GM20000 (cell line): ENCODE measurements at regions not wholly inside any gene's neighbourhood (a gene's known extent, or its start where the extent isn't known, plus 50 kb on each side); places are given as distances from the start of the nearest gene placed in this dataset.
A peak's percentile ranks its signal among the peaks of the same experiment; 100 is the strongest.

Source experiments
- DNase-seq: peaks from one replicate; pipeline ENCODE4 v3.0.0; 2012; ENCODE audit warnings: low spot score
- CTCF ChIP-seq: IDR thresholded peaks from 2 replicates; pipeline ENCODE4 v1.5.1; 2012; ENCODE audit warnings: mild to moderate bottlenecking, control low read depth; ENCODE audit errors: extremely low read depth, missing control alignments

- no peak for TF ChIP-seq CTCF
- DNase-seq, result no peak
Observed at GRCh38 chr6:25144919-25145318, 134.3 kb upstream of the CARMIL1 start.

GRCh38 chr6:25147223-25147622 lies 132.0 kb upstream of the CARMIL1 start:
- TF ChIP-seq CTCF, result no peak

GRCh38 chr6:25150031-25150430 lies 129.1 kb upstream of the CARMIL1 start:
- no peak for TF ChIP-seq CTCF
- DNase-seq, result no peak

More at GRCh38 chr6:25147223-25147622, 132.0 kb upstream of the CARMIL1 start:
- DNase-seq, result peak; percentile 46

- DNase-seq, result no peak
- no peak for TF ChIP-seq CTCF
Observed at GRCh38 chr6:25150863-25151262, 128.3 kb upstream of the CARMIL1 start.

- no peak for DNase-seq
Observed at GRCh38 chr6:25153079-25153478, 126.1 kb upstream of the CARMIL1 start.

GRCh38 chr6:25154034-25154596 lies 125.1 kb upstream of the CARMIL1 start:
- no peak for DNase-seq
- no peak for TF ChIP-seq CTCF

More at GRCh38 chr6:25153079-25153478, 126.1 kb upstream of the CARMIL1 start:
- TF ChIP-seq CTCF, result no peak

- TF ChIP-seq CTCF, result no peak
- DNase-seq, result no peak
Observed at GRCh38 chr6:25155211-25155610, 124.0 kb upstream of the CARMIL1 start.
